K562 (cell line): ENCODE measurements at regions not wholly inside any gene's neighbourhood (a gene's known extent, or its start where the extent isn't known, plus 50 kb on each side); places are given as distances from the start of the nearest gene placed in this dataset.

ENCODE experiments used
- BHLHE40 ChIP-seq: IDR thresholded peaks from 2 replicates; pipeline ENCODE4 v1.6.1; 2011; ENCODE audit warnings: low read length, improper control_type of control experiment
- CBX1 ChIP-seq: sonication (generic); IDR thresholded peaks from 2 replicates; pipeline ENCODE4 v1.6.1; 2016; ENCODE audit warnings: antibody characterized with exemption, low read depth, mild to moderate bottlenecking
- MTF1 ChIP-seq: fragments of 250-450 bp; sonication (Bioruptor Pico); IDR thresholded peaks from 2 replicates; pipeline ENCODE4 v1.9.0; 2021; ENCODE audit warnings: moderate library complexity, mild to moderate bottlenecking, inconsistent platforms, borderline replicate concordance
- NRF1 ChIP-seq, 2 experiments: fragments of 450-650 bp; IDR thresholded peaks in 1 of 2; conservative IDR thresholded peaks in 1 of 2; 2 replicates each; pipeline ENCODE4 v1.6.1; 2014; ENCODE audit warnings: mild to moderate bottlenecking in 2 of 2
- POLR2A ChIP-seq: fragments of 450-650 bp; conservative IDR thresholded peaks from 2 replicates; pipeline ENCODE4 v1.6.1; 2016
- SETDB1 ChIP-seq: IDR thresholded peaks from one replicate; pipeline ENCODE4 v1.6.1; 2012; ENCODE audit warnings: low read length, control low read depth, inconsistent platforms
- TAF1 ChIP-seq: IDR thresholded peaks from 2 replicates; pipeline ENCODE4 v1.6.1; 2011; ENCODE audit warnings: mild to moderate bottlenecking, low read length, moderate library complexity; ENCODE audit not compliant: insufficient read depth, control insufficient read depth, severe bottlenecking; ENCODE audit errors: extremely low read depth
- TEAD2 ChIP-seq: fragments of 450-650 bp; IDR thresholded peaks from 2 replicates; pipeline ENCODE4 v1.6.1; 2016; ENCODE audit warnings: missing genetic modification characterization, control low read depth, missing compliant biosample characterization
- XRCC4 ChIP-seq: IDR thresholded peaks from one replicate; pipeline ENCODE4 v1.6.1; 2011; ENCODE audit not compliant: insufficient read depth, insufficient read length; ENCODE audit errors: extremely low read depth
- TF ChIP-seq, protein P1 (sequence below), 2 experiments: fragments of 450-650 bp; formaldehyde crosslinking in 1 of 2; IDR thresholded peaks; 2 replicates each; pipeline versions ENCODE4 v1.4.0 to v1.6.1; 2014 to 2020; ENCODE audit warnings: mild to moderate bottlenecking in 2 of 2, borderline replicate concordance in 1 of 2, low read depth in 1 of 2
- TF ChIP-seq, protein P2 (sequence below), 3 experiments: IDR thresholded peaks in 2 of 3; conservative IDR thresholded peaks in 1 of 3; 2 replicates each; pipeline ENCODE4 v1.5.1; 2011 to 2012; ENCODE audit warnings: low read length in 3 of 3, mild to moderate bottlenecking in 3 of 3, control low read depth in 2 of 3, improper control_type of control experiment in 1 of 3, inconsistent platforms in 1 of 3, low read depth in 1 of 3, mixed read lengths in 1 of 3, moderate library complexity in 1 of 3; ENCODE audit not compliant: insufficient read depth in 2 of 3
- TF ChIP-seq, protein P3 (sequence below), 2 experiments: fragments of 200-800 bp in 1 of 2; sonication (Bioruptor generic) in 1 of 2; sonication (generic) in 1 of 2; formaldehyde crosslinking in 1 of 2; IDR thresholded peaks in 1 of 2; conservative IDR thresholded peaks in 1 of 2; 2 replicates each; pipeline versions ENCODE4 v1.5.0 to v1.6.1; 2016 to 2020; ENCODE audit warnings: missing compliant biosample characterization in 1 of 2, missing genetic modification characterization in 1 of 2, missing genetic modification reagents in 1 of 2

DNA sequence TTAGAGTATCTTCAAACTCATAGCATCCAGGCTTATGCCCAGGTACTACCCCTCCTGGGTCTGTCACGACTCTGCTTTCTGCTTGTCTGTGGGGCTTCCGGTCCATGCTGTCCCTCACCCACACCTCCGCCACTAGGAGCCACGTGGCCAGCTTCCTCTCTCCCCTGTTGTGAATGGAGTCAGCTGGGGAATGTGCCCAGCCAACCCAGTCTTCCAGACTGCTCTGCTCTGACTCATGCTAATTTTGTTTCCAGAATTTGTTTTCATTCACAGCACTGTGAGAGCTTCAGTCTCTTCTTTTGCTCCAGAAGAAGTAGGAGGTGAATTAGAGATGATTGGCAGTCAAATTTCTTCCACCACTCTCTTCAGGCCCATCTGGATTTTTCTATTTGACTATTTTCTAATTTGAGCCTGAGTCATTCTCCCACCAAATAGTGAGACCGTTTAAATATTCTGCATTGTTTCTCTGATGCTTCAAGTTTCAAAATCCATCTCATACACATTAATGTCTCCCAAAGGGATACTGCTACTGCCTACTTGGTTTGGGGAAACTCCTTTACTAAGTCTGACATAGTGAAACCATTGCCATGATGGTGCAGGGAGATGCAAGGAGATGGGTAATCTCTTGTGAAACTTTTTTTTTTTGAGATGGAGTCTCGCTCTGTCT lies 424.1 kb upstream of the KIF2A start:
- TF ChIP-seq NRF1 (conservative IDR thresholded peaks at IDR 0.05 in 1 of 2, IDR thresholded peaks at IDR 0.05 in 1 of 2) = no peak
- TF ChIP-seq, protein P1, sequence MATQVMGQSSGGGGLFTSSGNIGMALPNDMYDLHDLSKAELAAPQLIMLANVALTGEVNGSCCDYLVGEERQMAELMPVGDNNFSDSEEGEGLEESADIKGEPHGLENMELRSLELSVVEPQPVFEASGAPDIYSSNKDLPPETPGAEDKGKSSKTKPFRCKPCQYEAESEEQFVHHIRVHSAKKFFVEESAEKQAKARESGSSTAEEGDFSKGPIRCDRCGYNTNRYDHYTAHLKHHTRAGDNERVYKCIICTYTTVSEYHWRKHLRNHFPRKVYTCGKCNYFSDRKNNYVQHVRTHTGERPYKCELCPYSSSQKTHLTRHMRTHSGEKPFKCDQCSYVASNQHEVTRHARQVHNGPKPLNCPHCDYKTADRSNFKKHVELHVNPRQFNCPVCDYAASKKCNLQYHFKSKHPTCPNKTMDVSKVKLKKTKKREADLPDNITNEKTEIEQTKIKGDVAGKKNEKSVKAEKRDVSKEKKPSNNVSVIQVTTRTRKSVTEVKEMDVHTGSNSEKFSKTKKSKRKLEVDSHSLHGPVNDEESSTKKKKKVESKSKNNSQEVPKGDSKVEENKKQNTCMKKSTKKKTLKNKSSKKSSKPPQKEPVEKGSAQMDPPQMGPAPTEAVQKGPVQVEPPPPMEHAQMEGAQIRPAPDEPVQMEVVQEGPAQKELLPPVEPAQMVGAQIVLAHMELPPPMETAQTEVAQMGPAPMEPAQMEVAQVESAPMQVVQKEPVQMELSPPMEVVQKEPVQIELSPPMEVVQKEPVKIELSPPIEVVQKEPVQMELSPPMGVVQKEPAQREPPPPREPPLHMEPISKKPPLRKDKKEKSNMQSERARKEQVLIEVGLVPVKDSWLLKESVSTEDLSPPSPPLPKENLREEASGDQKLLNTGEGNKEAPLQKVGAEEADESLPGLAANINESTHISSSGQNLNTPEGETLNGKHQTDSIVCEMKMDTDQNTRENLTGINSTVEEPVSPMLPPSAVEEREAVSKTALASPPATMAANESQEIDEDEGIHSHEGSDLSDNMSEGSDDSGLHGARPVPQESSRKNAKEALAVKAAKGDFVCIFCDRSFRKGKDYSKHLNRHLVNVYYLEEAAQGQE (IDR thresholded peaks at IDR 0.05; ENCODE audit: borderline replicate concordance) = no peak
- TF ChIP-seq, protein P1 (CRISPR knock-in tag; IDR thresholded peaks at IDR 0.05; ENCODE audit: low read depth) = no peak
- TF ChIP-seq MTF1 = no peak
- no peak for TF ChIP-seq POLR2A
- no peak for TF ChIP-seq TEAD2 (tag)
- no peak for TF ChIP-seq BHLHE40
- TF ChIP-seq, protein P2, sequence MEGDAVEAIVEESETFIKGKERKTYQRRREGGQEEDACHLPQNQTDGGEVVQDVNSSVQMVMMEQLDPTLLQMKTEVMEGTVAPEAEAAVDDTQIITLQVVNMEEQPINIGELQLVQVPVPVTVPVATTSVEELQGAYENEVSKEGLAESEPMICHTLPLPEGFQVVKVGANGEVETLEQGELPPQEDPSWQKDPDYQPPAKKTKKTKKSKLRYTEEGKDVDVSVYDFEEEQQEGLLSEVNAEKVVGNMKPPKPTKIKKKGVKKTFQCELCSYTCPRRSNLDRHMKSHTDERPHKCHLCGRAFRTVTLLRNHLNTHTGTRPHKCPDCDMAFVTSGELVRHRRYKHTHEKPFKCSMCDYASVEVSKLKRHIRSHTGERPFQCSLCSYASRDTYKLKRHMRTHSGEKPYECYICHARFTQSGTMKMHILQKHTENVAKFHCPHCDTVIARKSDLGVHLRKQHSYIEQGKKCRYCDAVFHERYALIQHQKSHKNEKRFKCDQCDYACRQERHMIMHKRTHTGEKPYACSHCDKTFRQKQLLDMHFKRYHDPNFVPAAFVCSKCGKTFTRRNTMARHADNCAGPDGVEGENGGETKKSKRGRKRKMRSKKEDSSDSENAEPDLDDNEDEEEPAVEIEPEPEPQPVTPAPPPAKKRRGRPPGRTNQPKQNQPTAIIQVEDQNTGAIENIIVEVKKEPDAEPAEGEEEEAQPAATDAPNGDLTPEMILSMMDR (IDR thresholded peaks at IDR 0.05 in 2 of 3, conservative IDR thresholded peaks at IDR 0.05 in 1 of 3; ENCODE audit: insufficient read depth in 2 of 3, low read depth in 1 of 3, low read length in 3 of 3) = no peak
- TF ChIP-seq, protein P3, sequence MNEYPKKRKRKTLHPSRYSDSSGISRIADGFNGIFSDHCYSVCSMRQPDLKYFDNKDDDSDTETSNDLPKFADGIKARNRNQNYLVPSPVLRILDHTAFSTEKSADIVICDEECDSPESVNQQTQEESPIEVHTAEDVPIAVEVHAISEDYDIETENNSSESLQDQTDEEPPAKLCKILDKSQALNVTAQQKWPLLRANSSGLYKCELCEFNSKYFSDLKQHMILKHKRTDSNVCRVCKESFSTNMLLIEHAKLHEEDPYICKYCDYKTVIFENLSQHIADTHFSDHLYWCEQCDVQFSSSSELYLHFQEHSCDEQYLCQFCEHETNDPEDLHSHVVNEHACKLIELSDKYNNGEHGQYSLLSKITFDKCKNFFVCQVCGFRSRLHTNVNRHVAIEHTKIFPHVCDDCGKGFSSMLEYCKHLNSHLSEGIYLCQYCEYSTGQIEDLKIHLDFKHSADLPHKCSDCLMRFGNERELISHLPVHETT (CRISPR knock-in tag; conservative IDR thresholded peaks at IDR 0.05 in 1 of 2, IDR thresholded peaks at IDR 0.05 in 1 of 2) = no peak
- no peak for TF ChIP-seq SETDB1
- TF ChIP-seq CBX1 = no peak
- TF ChIP-seq TAF1 = no peak
- no peak for TF ChIP-seq XRCC4
